Mucosa of descending colon (tissue), 3 donors: ENCODE measurements at regions not wholly inside any gene's neighbourhood (a gene's known extent, or its start where the extent isn't known, plus 50 kb on each side); places are given as distances from the start of the nearest gene placed in this dataset.

Experiments used
- ATAC-seq: fragments of 200-7000 bp; cut with Tn5 transposase; one replicate; pipeline ENCODE4 v1.9.1; 2020; ENCODE audit warnings: mild to moderate bottlenecking, moderate library complexity
- DNase-seq, 3 donors: peaks; one replicate each; pipeline ENCODE4 v3.0.0-alpha.2; 2020
- H3K36me3 ChIP-seq: fragments of 200-600 bp; one replicate; pipeline ENCODE4 v1.8.0; 2021; ENCODE audit warnings: low read depth, mild to moderate bottlenecking
- H3K4me1 ChIP-seq: fragments of 200-600 bp; one replicate; pipeline ENCODE4 v1.8.0; 2021; ENCODE audit warnings: low read depth, mild to moderate bottlenecking
- H3K4me3 ChIP-seq: fragments of 200-600 bp; one replicate; pipeline ENCODE4 v1.8.0; 2021; ENCODE audit warnings: mild to moderate bottlenecking
- H3K9me3 ChIP-seq: fragments of 200-600 bp; one replicate; pipeline ENCODE4 v1.8.0; 2021; ENCODE audit warnings: mild to moderate bottlenecking
- intact Hi-C, 2 donors: fragments of 100-400 bp; cut with DNase I in 1 of 2; cut with micrococcal nuclease in 1 of 2; formaldehyde crosslinking; loops; one replicate each; pipeline versions ENCODE4 v1.11.0 to v1.11.1; 2022; cut with DNase I, micrococcal nuclease
- TF ChIP-seq, protein P1 (sequence below): fragments of 200-600 bp; IDR thresholded peaks from one replicate; pipeline ENCODE4 v1.8.0; 2022; ENCODE audit warnings: antibody characterized with exemption, mild to moderate bottlenecking
- donor health status: DM: no; HTN: no; CAD: no; lungs with moderate emphysema.
- donor health status: DM: no; HTN: no; CAD: no.
- donor health status: DM: no; HTN: yes; CAD: no.

DNA sequence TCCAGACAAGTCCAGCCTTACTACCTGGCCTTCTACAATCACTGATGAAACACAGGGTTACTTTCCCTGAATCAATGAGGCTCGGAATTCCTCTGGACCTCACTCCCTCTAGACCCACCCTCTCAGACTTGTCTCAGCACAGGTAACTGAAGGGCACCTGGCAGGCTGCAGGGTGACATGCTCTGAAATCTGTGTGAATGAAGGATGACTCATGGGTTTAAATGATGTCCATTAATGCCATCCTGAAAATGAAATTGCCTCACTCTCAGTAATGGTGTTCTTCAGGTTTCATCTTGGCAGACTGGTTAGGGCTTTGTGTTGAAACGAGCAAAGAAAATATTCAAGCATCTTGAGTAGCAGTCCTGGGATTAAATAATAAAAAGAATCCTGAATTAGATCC is 134.4 kb downstream of the MAF start:
- H3K36me3 ChIP-seq, result no peaks in the 10 kb centered on the region
- ATAC-seq, result no peak

DNA sequence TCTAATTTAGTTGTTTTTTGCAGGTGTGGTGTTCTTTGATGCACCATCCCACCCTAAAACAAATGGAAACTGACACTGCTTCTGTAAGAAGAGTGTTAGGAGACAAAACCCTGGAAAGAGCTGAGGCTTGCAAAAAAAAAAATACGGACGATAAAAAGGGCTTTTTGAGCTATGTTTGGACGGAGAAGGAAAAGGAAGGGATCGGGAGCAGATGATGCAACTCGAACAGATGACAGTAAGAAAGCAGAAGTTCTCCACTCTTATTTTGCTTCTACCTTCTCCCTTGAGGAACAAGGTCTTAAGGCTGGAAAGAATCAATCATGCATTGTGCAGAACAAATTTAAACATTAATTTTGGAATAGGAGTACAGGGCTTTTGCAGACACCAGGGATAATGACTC is 136.7 kb downstream of the MAF start:
- no peak for ATAC-seq
- no peak for DNase-seq
- H3K4me1 ChIP-seq, result no peaks in the 10 kb centered on the region
- no peak overlapping the region for H3K4me3 ChIP-seq
- H3K36me3 ChIP-seq, result no peaks in the 10 kb centered on the region
- TF ChIP-seq, protein P1, sequence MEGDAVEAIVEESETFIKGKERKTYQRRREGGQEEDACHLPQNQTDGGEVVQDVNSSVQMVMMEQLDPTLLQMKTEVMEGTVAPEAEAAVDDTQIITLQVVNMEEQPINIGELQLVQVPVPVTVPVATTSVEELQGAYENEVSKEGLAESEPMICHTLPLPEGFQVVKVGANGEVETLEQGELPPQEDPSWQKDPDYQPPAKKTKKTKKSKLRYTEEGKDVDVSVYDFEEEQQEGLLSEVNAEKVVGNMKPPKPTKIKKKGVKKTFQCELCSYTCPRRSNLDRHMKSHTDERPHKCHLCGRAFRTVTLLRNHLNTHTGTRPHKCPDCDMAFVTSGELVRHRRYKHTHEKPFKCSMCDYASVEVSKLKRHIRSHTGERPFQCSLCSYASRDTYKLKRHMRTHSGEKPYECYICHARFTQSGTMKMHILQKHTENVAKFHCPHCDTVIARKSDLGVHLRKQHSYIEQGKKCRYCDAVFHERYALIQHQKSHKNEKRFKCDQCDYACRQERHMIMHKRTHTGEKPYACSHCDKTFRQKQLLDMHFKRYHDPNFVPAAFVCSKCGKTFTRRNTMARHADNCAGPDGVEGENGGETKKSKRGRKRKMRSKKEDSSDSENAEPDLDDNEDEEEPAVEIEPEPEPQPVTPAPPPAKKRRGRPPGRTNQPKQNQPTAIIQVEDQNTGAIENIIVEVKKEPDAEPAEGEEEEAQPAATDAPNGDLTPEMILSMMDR, result no peak
- no peaks in the 10 kb centered on the region for H3K9me3 ChIP-seq
- intact Hi-C loops, result no loop called here

More for the DNA sequence above, 134.4 kb downstream of the MAF start:
- H3K4me1 ChIP-seq, result no peaks in the 10 kb centered on the region
- no peak overlapping the region for H3K4me3 ChIP-seq
- TF ChIP-seq, protein P1, result no peak
- no peaks in the 10 kb centered on the region for H3K9me3 ChIP-seq
- intact Hi-C loops, result no loop called here
- no peak for DNase-seq

DNA sequence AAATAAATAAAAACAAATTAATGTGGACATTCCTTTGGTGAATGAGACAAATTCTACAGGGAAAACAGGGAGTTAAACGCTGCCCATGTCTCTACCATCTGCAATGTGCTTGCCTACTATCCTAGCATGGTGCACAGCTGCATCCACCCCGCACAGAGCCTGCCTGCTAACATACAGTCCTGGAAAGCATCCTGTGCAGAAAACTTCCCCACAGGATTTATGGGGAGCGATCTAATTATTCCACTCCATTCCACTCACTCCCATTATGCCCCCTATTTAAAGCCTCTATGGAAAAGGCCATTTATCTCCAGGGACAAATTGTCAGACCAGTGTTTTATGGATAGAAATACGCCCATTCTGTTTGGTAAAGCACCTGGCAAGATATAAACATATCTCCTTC is 144.5 kb downstream of the MAF start:
- intact Hi-C loops, result no loop called here
- H3K4me3 ChIP-seq, result no peak overlapping the region
- DNase-seq (no peak), ATAC-seq (no peak)
- peaks cover 2% of the 10 kb centered on the region for H3K4me1 ChIP-seq
- TF ChIP-seq, protein P1, result no peak
- no peaks in the 10 kb centered on the region for H3K9me3 ChIP-seq
- H3K36me3 ChIP-seq, result no peaks in the 10 kb centered on the region

DNA sequence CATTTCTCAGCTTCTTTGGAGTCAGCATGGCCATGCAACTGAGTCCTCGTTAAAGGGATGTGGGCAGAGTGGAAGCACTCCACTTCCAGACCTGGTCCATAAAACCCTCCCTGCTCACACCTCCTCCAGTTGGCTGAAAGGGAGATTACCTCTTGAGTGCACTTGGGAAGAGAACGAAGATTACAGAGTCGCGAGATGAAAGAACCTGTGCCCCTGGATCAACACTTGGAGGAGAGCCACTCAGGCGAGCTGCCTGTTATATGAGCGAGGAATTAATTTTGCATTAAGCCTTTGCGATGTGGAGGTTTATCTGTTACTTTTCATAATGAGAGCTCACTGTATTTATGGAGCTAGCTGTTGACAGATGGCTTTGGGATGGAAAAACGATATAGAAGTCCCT is 147.9 kb downstream of the MAF start:
- DNase-seq (no peak), ATAC-seq (no peak)
- TF ChIP-seq, protein P1, result no peak
- Histone ChIP-seq H3K9me3 (no peaks in the 10 kb centered on the region), H3K4me3 (no peak overlapping the region), H3K4me1 (peaks cover 2% of the 10 kb centered on the region), H3K36me3 (no peaks in the 10 kb centered on the region)
- intact Hi-C loops, result no loop called here

DNA sequence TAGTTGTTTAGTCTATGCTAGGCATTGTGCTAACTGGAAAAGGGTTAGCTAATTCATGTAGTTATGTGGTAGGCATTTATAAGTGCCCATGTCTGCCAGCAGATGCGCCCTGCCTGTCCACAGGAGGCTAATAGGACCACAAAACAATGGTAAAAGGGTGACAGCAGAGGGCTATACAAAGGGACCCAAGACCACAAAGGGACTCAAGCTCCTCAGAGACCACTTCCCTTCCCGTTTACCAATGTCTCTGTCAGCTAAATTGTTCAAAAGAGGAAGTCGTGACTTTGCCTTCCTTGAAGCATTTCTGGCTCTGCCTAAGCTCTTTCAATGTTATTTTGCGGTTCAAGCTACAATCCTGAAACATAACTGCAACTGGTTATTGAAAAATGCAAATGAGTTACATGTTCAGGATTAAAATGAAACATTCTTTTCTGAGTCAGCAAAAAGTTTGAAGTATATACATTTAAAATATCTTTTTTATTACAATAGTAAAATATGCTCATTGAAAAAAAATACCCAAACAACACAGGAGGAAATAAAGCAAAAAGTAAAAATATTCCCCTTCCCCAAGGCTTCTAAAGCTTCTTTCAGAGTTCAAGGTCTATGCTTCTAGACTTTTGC is 149.2 kb downstream of the MAF start:
- TF ChIP-seq, protein P1, result no peak
- intact Hi-C loops, result no loop called here
- Histone ChIP-seq H3K36me3 (no peaks in the 10 kb centered on the region), H3K4me3 (no peak overlapping the region), H3K4me1 (peaks cover 2% of the 10 kb centered on the region), H3K9me3 (no peaks in the 10 kb centered on the region)
- ATAC-seq, result peak; percentile 32
- peak in 1 of 3 donors; percentile 14 for DNase-seq

DNA sequence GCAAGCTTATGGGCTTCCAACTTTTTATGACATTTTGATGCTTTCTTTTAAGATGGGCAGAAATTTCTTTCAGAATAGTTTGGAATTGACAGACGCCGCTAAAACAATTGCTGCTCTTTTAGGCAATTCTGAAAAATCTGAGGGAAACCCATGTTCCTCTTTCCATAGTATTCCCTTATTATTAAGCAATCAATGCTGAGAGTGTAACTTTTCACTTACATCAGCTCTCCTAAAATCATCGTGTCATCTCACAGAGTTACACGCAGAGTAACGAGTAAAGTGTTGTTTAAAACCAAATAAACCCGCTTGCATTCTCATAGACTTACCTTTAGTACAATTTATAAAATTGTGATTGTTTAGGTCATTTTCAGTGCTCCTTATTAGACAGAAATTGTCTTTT is 150.6 kb downstream of the MAF start:
- ATAC-seq (no peak), DNase-seq (no peak)
- Histone ChIP-seq H3K4me3 (no peak overlapping the region), H3K9me3 (no peaks in the 10 kb centered on the region), H3K36me3 (no peaks in the 10 kb centered on the region), H3K4me1 (peaks cover 2% of the 10 kb centered on the region)
- TF ChIP-seq, protein P1, result no peak
- intact Hi-C loops, result no loop called here
